H1 (cell line): ENCODE measurements at regions not wholly inside any gene's neighbourhood (a gene's known extent, or its start where the extent isn't known, plus 50 kb on each side); places are given as distances from the start of the nearest gene placed in this dataset.

Experiments
- CTCF ChIA-PET: fragments of 300-600 bp; sonication (Branson Sonifier 250); formaldehyde crosslinking; loops from one replicate; lab custom pipeline; 2021; ENCODE audit not compliant: partially characterized antibody; lab: Charles Lee
- POLR2A ChIA-PET: fragments of 300-600 bp; sonication (Branson Sonifier 250); formaldehyde crosslinking; loops from one replicate; lab custom pipeline; 2021; ENCODE audit warnings: inconsistent platforms; ENCODE audit not compliant: partially characterized antibody; lab: Charles Lee
- DNase-seq, 2 experiments: peaks; one replicate each; pipeline versions ENCODE4 v3.0.0 to v3.0.0-alpha.2; 2010 to 2022; ENCODE audit warnings: low spot score in 2 of 2, low read depth in 1 of 2, mixed read lengths in 1 of 2
- FAIRE-seq: peaks from 2 replicates; lab custom pipeline; 2011; peaks lifted over from hg19 to GRCh38; lab: Jason Lieb, UNC
- H2AFZ ChIP-seq: 2 replicates; pipeline ENCODE4 v1.8.1; 2012; ENCODE audit warnings: low read length, inconsistent platforms
- H2AK5ac ChIP-seq: 2 replicates; pipeline ENCODE4 v1.6.1; 2013; ENCODE audit warnings: low read depth, low read length
- H2BK120ac ChIP-seq: replicated peaks from 2 replicates; pipeline ENCODE3; 2013; ENCODE audit warnings: low read depth, low read length, inconsistent platforms
- H2BK12ac ChIP-seq: 2 replicates; pipeline ENCODE4 v1.6.1; 2013; ENCODE audit warnings: low read depth, low read length
- H2BK15ac ChIP-seq: 2 replicates; pipeline ENCODE4 v1.6.1; 2013; ENCODE audit warnings: low read length
- H2BK20ac ChIP-seq: 2 replicates; pipeline ENCODE4 v1.6.1; 2013; ENCODE audit warnings: low read length
- H2BK5ac ChIP-seq: 2 replicates; pipeline ENCODE4 v1.6.1; 2013; ENCODE audit warnings: low read depth, low read length
- H3K14ac ChIP-seq: 2 replicates; pipeline ENCODE4 v1.6.1; 2013; ENCODE audit warnings: inconsistent platforms; ENCODE audit not compliant: insufficient read length
- H3K18ac ChIP-seq: 2 replicates; pipeline ENCODE4 v1.6.1; 2013; ENCODE audit warnings: low read length; ENCODE audit errors: extremely low read depth
- H3K23ac ChIP-seq: 2 replicates; pipeline ENCODE4 v1.6.1; 2013; ENCODE audit warnings: inconsistent platforms; ENCODE audit not compliant: insufficient read length
- H3K23me2 ChIP-seq: 2 replicates; pipeline ENCODE4 v1.6.1; 2013; ENCODE audit warnings: low read depth, low read length
- H3K27ac ChIP-seq: 2 replicates; pipeline ENCODE4 v1.6.1; 2011; ENCODE audit warnings: low read depth, low read length, inconsistent platforms
- H3K27me3 ChIP-seq, 4 experiments: replicated peaks in 1 of 4; 1 replicate in 1 of 4; 2 replicates in 3 of 4; pipeline versions ENCODE4 v1.6.1 to v1.8.1; 2011 to 2013; ENCODE audit warnings: low read length in 3 of 4, mild to moderate bottlenecking in 3 of 4, inconsistent platforms in 2 of 4, mixed read lengths in 2 of 4, moderate library complexity in 1 of 4; ENCODE audit not compliant: control insufficient read depth in 3 of 4, insufficient read depth in 3 of 4; ENCODE audit errors: extremely low read depth in 1 of 4
- H3K36me3 ChIP-seq, 4 experiments: 2 replicates each; pipeline versions ENCODE4 v1.6.1 to v1.8.1; 2011 to 2013; ENCODE audit warnings: mild to moderate bottlenecking in 4 of 4, low read length in 3 of 4, moderate library complexity in 2 of 4, control low read depth in 1 of 4, inconsistent platforms in 1 of 4; ENCODE audit not compliant: insufficient read depth in 4 of 4, control insufficient read depth in 2 of 4
- H3K4ac ChIP-seq: replicated peaks from 2 replicates; pipeline ENCODE3; 2013; ENCODE audit warnings: low read length, low read depth, mixed read lengths, inconsistent platforms; ENCODE audit not compliant: insufficient read length
- H3K4me1 ChIP-seq, 4 experiments: replicated peaks in 1 of 4; 1 replicate in 1 of 4; 2 replicates in 3 of 4; pipeline versions ENCODE4 v1.6.1 to v1.8.1; 2011 to 2013; ENCODE audit warnings: low read length in 3 of 4, inconsistent platforms in 2 of 4, mixed read lengths in 1 of 4; ENCODE audit not compliant: insufficient read depth in 4 of 4, control insufficient read depth in 3 of 4
- H3K4me2 ChIP-seq, 2 experiments: 2 replicates each; pipeline versions ENCODE4 v1.6.1 to v1.8.1; 2011 to 2013; ENCODE audit warnings: low read depth in 2 of 2, low read length in 2 of 2, control low read depth in 1 of 2, inconsistent platforms in 1 of 2, mild to moderate bottlenecking in 1 of 2; ENCODE audit not compliant: insufficient read depth in 1 of 2
- H3K4me3 ChIP-seq, 4 experiments: fragments of 200-600, 300-600 bp in 1 of 4; sonication (generic), shearing (Covaris generic), sonication (Bioruptor Twin) in 1 of 4; 2 replicates each; pipeline versions ENCODE4 v1.5.1 to v1.8.1; 2011 to 2016; ENCODE audit warnings: low read length in 4 of 4, low read depth in 3 of 4, control low read depth in 2 of 4, inconsistent platforms in 2 of 4, mild to moderate bottlenecking in 2 of 4, mixed read lengths in 1 of 4, moderate library complexity in 1 of 4; ENCODE audit not compliant: insufficient read depth in 2 of 4; ENCODE audit errors: extremely low read depth in 1 of 4
- H3K56ac ChIP-seq: replicated peaks from 2 replicates; pipeline ENCODE3; 2013; ENCODE audit warnings: low read depth, mild to moderate bottlenecking, mixed read lengths, low read length, inconsistent platforms; ENCODE audit not compliant: insufficient read length
- H3K79me1 ChIP-seq: 2 replicates; pipeline ENCODE4 v1.6.1; 2013; ENCODE audit warnings: low read depth, low read length, control low read depth
- H3K79me2 ChIP-seq, 2 experiments: 2 replicates each; pipeline versions ENCODE4 v1.6.1 to v1.8.1; 2012 to 2013; ENCODE audit warnings: low read length in 2 of 2, mild to moderate bottlenecking in 2 of 2, inconsistent platforms in 1 of 2; ENCODE audit not compliant: insufficient read depth in 2 of 2, control insufficient read depth in 1 of 2
- H3K9ac ChIP-seq, 4 experiments: replicated peaks in 1 of 4; 1 replicate in 1 of 4; 2 replicates in 3 of 4; pipeline versions ENCODE4 v1.6.1 to v1.8.1; 2011 to 2013; ENCODE audit warnings: low read depth in 3 of 4, low read length in 3 of 4, control low read depth in 2 of 4, mild to moderate bottlenecking in 2 of 4, moderate library complexity in 2 of 4, inconsistent platforms in 1 of 4; ENCODE audit errors: extremely low read depth in 1 of 4
- H3K9me3 ChIP-seq, 2 experiments: 2 replicates each; pipeline versions ENCODE4 v1.6.1 to v1.8.1; 2012 to 2013; ENCODE audit warnings: mild to moderate bottlenecking in 2 of 2, moderate library complexity in 2 of 2, control low read depth in 1 of 2, inconsistent platforms in 1 of 2, low read depth in 1 of 2, low read length in 1 of 2, mixed read lengths in 1 of 2; ENCODE audit not compliant: insufficient read depth in 2 of 2
- H4K20me1 ChIP-seq, 2 experiments: replicated peaks in 1 of 2; 2 replicates each; pipeline versions ENCODE3 to v1.8.1; 2011 to 2013; ENCODE audit warnings: inconsistent platforms in 2 of 2, low read length in 2 of 2, mild to moderate bottlenecking in 1 of 2; ENCODE audit not compliant: insufficient read depth in 2 of 2, control insufficient read depth in 1 of 2
- H4K5ac ChIP-seq: 2 replicates; pipeline ENCODE4 v1.6.1; 2013; ENCODE audit warnings: low read length, low read depth, mixed read lengths, inconsistent platforms; ENCODE audit not compliant: insufficient read length
- H4K8ac ChIP-seq: 2 replicates; pipeline ENCODE4 v1.8.0; 2013; ENCODE audit warnings: mild to moderate bottlenecking, moderate library complexity, low read length, inconsistent platforms; ENCODE audit not compliant: insufficient read depth; ENCODE audit errors: extremely low read depth
- H4K91ac ChIP-seq: replicated peaks from 2 replicates; pipeline ENCODE3; 2013; ENCODE audit warnings: low read length, mixed read lengths, inconsistent platforms; ENCODE audit not compliant: insufficient read length
- ASH2L ChIP-seq: fragments of 200-600, 300-600 bp; sonication (generic); IDR thresholded peaks from one replicate; pipeline ENCODE4 v1.7.1; 2017; ENCODE audit warnings: low read length
- ATF2 ChIP-seq: IDR thresholded peaks from 2 replicates; pipeline ENCODE4 v1.6.1; 2012; ENCODE audit warnings: low read length, inconsistent platforms
- ATF3 ChIP-seq: IDR thresholded peaks from 2 replicates; pipeline ENCODE4 v1.6.1; 2011; ENCODE audit warnings: low read depth, mild to moderate bottlenecking, low read length; ENCODE audit not compliant: insufficient read depth
- CHD2 ChIP-seq: IDR thresholded peaks from 2 replicates; pipeline ENCODE4 v1.6.1; 2012; ENCODE audit warnings: low read length, improper control_type of control experiment
- EP300 ChIP-seq, 2 experiments: IDR thresholded peaks; 1 replicate in 1 of 2; 2 replicates in 1 of 2; pipeline ENCODE4 v1.6.1; 2011 to 2012; ENCODE audit warnings: low read depth in 2 of 2, low read length in 2 of 2, mild to moderate bottlenecking in 2 of 2, borderline replicate concordance in 1 of 2, inconsistent platforms in 1 of 2, moderate library complexity in 1 of 2
- JUND ChIP-seq: IDR thresholded peaks from 2 replicates; pipeline ENCODE4 v1.6.1; 2011; ENCODE audit warnings: mild to moderate bottlenecking, improper control_type of control experiment, low read length
- RAD21 ChIP-seq, 2 experiments: IDR thresholded peaks in 1 of 2; conservative IDR thresholded peaks in 1 of 2; 2 replicates each; pipeline ENCODE4 v1.6.1; 2011; ENCODE audit warnings: low read depth in 2 of 2, low read length in 2 of 2, improper control_type of control experiment in 1 of 2, inconsistent platforms in 1 of 2, mild to moderate bottlenecking in 1 of 2, moderate library complexity in 1 of 2
- RFX5 ChIP-seq: IDR thresholded peaks from 2 replicates; pipeline ENCODE4 v1.6.1; 2011; ENCODE audit warnings: low read depth, low read length, improper control_type of control experiment, borderline replicate concordance
- SIRT6 ChIP-seq: IDR thresholded peaks from one replicate; pipeline ENCODE4 v1.7.1; 2012; ENCODE audit warnings: low read length, inconsistent platforms
- TCF12 ChIP-seq: IDR thresholded peaks from 2 replicates; pipeline ENCODE4 v1.6.1; 2011; ENCODE audit warnings: low read depth, mild to moderate bottlenecking, low read length
- USF2 ChIP-seq: IDR thresholded peaks from 2 replicates; pipeline ENCODE4 v1.6.1; 2011; ENCODE audit warnings: low read length, improper control_type of control experiment
- WGBS, 2 experiments: shearing (Covaris generic) in 1 of 2; methylation state at CpG; one replicate each; pipeline versions ENCODE4 v1.1.6 to v1.1.7; 2013 to 2015; ENCODE audit warnings: low lambda C conversion rate in 2 of 2, mixed read lengths in 2 of 2, inconsistent platforms in 1 of 2, low coverage in 1 of 2, missing lambda C conversion rate in 1 of 2; ENCODE audit not compliant: insufficient replicate concordance in 2 of 2, insufficient coverage in 1 of 2, insufficient read length in 1 of 2; ENCODE audit errors: extremely low coverage in 1 of 2, missing lambda C conversion rate in 1 of 2; 5-methylcytosine and 5-hydroxymethylcytosine counted together

GRCh38 chr3:102192575-102192974, 242.2 kb upstream of the ZPLD1 start:
- no peak overlapping the region for H3K56ac ChIP-seq
- no peak overlapping the region for H3K14ac ChIP-seq
- H3K27ac ChIP-seq = no peak overlapping the region
- peaks cover 0 to 2% (median 0%) of the 10 kb centered on the region in 4 experiments; a peak in 2 of 7 replicates for H3K27me3 ChIP-seq
- no peak overlapping the region for H2BK5ac ChIP-seq
- no peaks in the 10 kb centered on the region for H3K4me1 ChIP-seq
- no peak overlapping the region for H3K23ac ChIP-seq
- H2AK5ac ChIP-seq = no peak overlapping the region
- H3K36me3 ChIP-seq = no peaks in the 10 kb centered on the region
- POLR2A ChIA-PET = no interaction called here
- no peak overlapping the region for H3K18ac ChIP-seq
- no peak overlapping the region for H2BK15ac ChIP-seq
- CTCF ChIA-PET = no interaction called here
- WGBS, 2 experiments = 92% methylated on average over 2 of the region's 2 CpGs; no CpG with 5 or more reads in 1 of the 2 experiments
- no peak overlapping the region for H3K4ac ChIP-seq
- no peak overlapping the region for H3K9ac ChIP-seq
- FAIRE-seq (no peak), DNase-seq (no peak)
- no peak overlapping the region for H2BK20ac ChIP-seq
- H3K9me3 ChIP-seq = no peaks in the 10 kb centered on the region
- no peak overlapping the region for H4K5ac ChIP-seq
- no peak overlapping the region for H4K8ac ChIP-seq
- H4K20me1 ChIP-seq = no peaks in the 10 kb centered on the region
- H3K79me1 ChIP-seq = no peaks in the 10 kb centered on the region
- H3K79me2 ChIP-seq = no peaks in the 10 kb centered on the region
- no peak overlapping the region for H2BK120ac ChIP-seq
- H2BK12ac ChIP-seq = no peak overlapping the region
- no peak overlapping the region for H4K91ac ChIP-seq
- no peaks in the 10 kb centered on the region for H3K23me2 ChIP-seq
- H2AFZ ChIP-seq = no peak overlapping the region
- no peak overlapping the region for H3K4me3 ChIP-seq
- H3K4me2 ChIP-seq = no peak overlapping the region
- TF ChIP-seq RAD21 (IDR thresholded peaks at IDR 0.05 in 1 of 2, conservative IDR thresholded peaks at IDR 0.05 in 1 of 2; ENCODE audit: low read depth in 2 of 2, low read length in 2 of 2) = no peak
- TF ChIP-seq EP300 (IDR thresholded peaks at IDR 0.05; ENCODE audit: borderline replicate concordance in 1 of 2, low read depth in 2 of 2, low read length in 2 of 2) = no peak
- TF ChIP-seq CHD2 = no peak
- no peak for TF ChIP-seq JUND
- no peak for TF ChIP-seq ATF3
- no peak for TF ChIP-seq TCF12
- no peak for TF ChIP-seq USF2
- no peak for TF ChIP-seq ASH2L
- no peak for TF ChIP-seq ATF2
- TF ChIP-seq SIRT6 = no peak
- TF ChIP-seq RFX5 = no peak
